GM21529 (cell line): ENCODE measurements at regions not wholly inside any gene's neighbourhood (a gene's known extent, or its start where the extent isn't known, plus 50 kb on each side); places are given as distances from the start of the nearest gene placed in this dataset.

Experiments used
- ATAC-seq: cut with Tn5 transposase; IDR thresholded peaks from one replicate; pipeline ENCODE4 v1.9.1; 2021; ENCODE audit not compliant: unreplicated experiment

GRCh38 chr17:79355165-79355564, 255.7 kb downstream of the RBFOX3 start:
- ATAC-seq, result no peak

GRCh38 chr17:79354173-79354820, 256.6 kb downstream of the RBFOX3 start:
- ATAC-seq, result no peak

- no peak for ATAC-seq
Measured at GRCh38 chr17:79353548-79353947, 257.3 kb downstream of the RBFOX3 start.

- ATAC-seq, result no peak
Measured at GRCh38 chr17:79353016-79353415, 257.8 kb downstream of the RBFOX3 start.

GRCh38 chr17:79350533-79350932, 260.3 kb downstream of the RBFOX3 start:
- no peak for ATAC-seq

GRCh38 chr17:79349506-79350400, 261.1 kb downstream of the RBFOX3 start:
- ATAC-seq, result no peak

- ATAC-seq, result no peak
Measured at GRCh38 chr17:79342376-79342775, 267.8 kb downstream of the ENGASE start.

GRCh38 chr17:79341816-79342215, 267.2 kb downstream of the ENGASE start:
- ATAC-seq, result no peak

GRCh38 chr17:79341222-79341780, 266.7 kb downstream of the ENGASE start:
- ATAC-seq, result no peak

- peak; percentile 73 for ATAC-seq
Measured at GRCh38 chr17:79340333-79341221, 266.0 kb downstream of the ENGASE start.

- ATAC-seq, result no peak
Measured at GRCh38 chr17:79339321-79339720, 264.7 kb downstream of the ENGASE start.

- no peak for ATAC-seq
Measured at GRCh38 chr17:79338604-79339003, 264.0 kb downstream of the ENGASE start.

- ATAC-seq, result no peak
Measured at GRCh38 chr17:79338152-79338551, 263.5 kb downstream of the ENGASE start.

GRCh38 chr17:79337053-79337452, 262.4 kb downstream of the ENGASE start:
- no peak for ATAC-seq

GRCh38 chr17:79335456-79335855, 260.8 kb downstream of the ENGASE start:
- no peak for ATAC-seq

GRCh38 chr17:79332011-79332554, 257.5 kb downstream of the ENGASE start:
- ATAC-seq, result no peak

GRCh38 chr17:79331492-79331891, 256.9 kb downstream of the ENGASE start:
- no peak for ATAC-seq

- ATAC-seq, result no peak
Measured at GRCh38 chr17:79330696-79331095, 256.1 kb downstream of the ENGASE start.

- no peak for ATAC-seq
Measured at GRCh38 chr17:79330229-79330628, 255.6 kb downstream of the ENGASE start.

- no peak for ATAC-seq
Measured at GRCh38 chr17:79326814-79327213, 252.2 kb downstream of the ENGASE start.
